ENCODE measurements at regions not wholly inside any gene's neighbourhood (a gene's known extent, or its start where the extent isn't known, plus 50 kb on each side); places are given as distances from the start of the nearest gene placed in this dataset.

DNA sequence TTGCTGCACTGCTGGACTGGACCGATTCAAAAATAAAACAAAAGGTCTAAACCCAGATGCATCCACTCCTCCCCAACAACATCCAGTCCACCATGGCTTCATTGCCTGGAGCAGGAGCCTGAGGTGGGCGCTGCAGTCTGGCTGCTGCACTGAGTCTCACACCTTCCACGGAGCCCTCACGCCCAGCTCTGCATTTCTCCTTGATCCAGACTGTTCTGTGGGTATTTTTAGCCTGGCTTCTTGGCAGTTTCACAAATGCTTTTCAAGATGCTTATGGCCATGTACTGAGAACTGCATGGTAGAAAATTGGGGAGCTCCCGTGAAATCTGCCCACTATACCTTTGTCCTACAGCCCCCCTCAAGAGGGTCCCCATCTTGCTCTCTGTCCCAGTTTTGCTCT lies 53.3 kb upstream of the JAM3 start:
- TF ChIP-seq, protein P1, sequence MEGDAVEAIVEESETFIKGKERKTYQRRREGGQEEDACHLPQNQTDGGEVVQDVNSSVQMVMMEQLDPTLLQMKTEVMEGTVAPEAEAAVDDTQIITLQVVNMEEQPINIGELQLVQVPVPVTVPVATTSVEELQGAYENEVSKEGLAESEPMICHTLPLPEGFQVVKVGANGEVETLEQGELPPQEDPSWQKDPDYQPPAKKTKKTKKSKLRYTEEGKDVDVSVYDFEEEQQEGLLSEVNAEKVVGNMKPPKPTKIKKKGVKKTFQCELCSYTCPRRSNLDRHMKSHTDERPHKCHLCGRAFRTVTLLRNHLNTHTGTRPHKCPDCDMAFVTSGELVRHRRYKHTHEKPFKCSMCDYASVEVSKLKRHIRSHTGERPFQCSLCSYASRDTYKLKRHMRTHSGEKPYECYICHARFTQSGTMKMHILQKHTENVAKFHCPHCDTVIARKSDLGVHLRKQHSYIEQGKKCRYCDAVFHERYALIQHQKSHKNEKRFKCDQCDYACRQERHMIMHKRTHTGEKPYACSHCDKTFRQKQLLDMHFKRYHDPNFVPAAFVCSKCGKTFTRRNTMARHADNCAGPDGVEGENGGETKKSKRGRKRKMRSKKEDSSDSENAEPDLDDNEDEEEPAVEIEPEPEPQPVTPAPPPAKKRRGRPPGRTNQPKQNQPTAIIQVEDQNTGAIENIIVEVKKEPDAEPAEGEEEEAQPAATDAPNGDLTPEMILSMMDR (IDR thresholded peaks at IDR 0.05): peak in 4 of 12 donors; percentile 17 to 44 (median 24)
- TF ChIP-seq POLR2A (IDR thresholded peaks at IDR 0.05): no peak
